RWPE1 (cell line): ENCODE measurements at regions not wholly inside any gene's neighbourhood (a gene's known extent, or its start where the extent isn't known, plus 50 kb on each side); places are given as distances from the start of the nearest gene placed in this dataset.

Source experiments
- CTCF ChIA-PET: fragments of 350-600 bp; sonication (Branson Sonifier 250); formaldehyde crosslinking; extraction: SDS; loops from one replicate; lab custom pipeline; 2021; lab: Yijun Ruan, JAX
- POLR2A ChIA-PET: fragments of 400-600 bp; formaldehyde crosslinking; extraction: SDS; loops from one replicate; lab custom pipeline; 2020; ENCODE audit warnings: antibody characterized with exemption; ENCODE audit not compliant: low non-redundant PET; lab: Yijun Ruan, JAX
- DNase-seq: peaks from one replicate; pipeline ENCODE4 v3.0.0; 2012; ENCODE audit warnings: low spot score
- H3K27ac ChIP-seq: fragments of 450-650 bp; 2 replicates; pipeline ENCODE4 v1.5.1; 2017
- TF ChIP-seq, protein P1 (sequence below): fragments of 450-650 bp; conservative IDR thresholded peaks from 2 replicates; pipeline ENCODE4 v1.5.1; 2017; ENCODE audit warnings: low read depth, mild to moderate bottlenecking

DNA sequence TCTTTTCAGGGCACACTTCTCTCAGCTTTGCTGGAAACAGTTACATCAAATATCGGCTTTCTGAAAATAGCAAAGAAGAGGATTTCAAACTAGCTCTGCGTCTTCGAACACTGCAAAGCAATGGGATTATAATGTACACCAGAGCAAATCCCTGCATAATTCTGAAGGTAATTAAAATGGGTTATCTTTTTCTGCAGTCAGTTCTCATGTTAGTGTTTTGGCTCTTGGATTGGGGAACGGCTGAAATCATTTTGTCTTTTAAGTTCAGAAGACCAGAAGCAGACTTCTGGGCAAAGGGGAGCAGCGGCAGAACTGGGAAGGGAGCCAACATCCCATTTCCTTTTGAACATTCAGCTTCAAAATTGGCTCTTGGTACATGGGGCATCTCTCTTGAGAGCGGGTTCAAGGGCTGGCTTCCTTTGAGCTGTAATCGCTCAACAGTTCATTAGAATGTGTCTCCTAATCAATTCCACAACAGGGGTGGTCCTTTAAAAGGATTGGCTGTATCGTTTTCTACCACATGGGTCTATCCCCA lies 110.2 kb upstream of the MTNR1B start:
- POLR2A ChIA-PET: no interaction called here
- TF ChIP-seq, protein P1, sequence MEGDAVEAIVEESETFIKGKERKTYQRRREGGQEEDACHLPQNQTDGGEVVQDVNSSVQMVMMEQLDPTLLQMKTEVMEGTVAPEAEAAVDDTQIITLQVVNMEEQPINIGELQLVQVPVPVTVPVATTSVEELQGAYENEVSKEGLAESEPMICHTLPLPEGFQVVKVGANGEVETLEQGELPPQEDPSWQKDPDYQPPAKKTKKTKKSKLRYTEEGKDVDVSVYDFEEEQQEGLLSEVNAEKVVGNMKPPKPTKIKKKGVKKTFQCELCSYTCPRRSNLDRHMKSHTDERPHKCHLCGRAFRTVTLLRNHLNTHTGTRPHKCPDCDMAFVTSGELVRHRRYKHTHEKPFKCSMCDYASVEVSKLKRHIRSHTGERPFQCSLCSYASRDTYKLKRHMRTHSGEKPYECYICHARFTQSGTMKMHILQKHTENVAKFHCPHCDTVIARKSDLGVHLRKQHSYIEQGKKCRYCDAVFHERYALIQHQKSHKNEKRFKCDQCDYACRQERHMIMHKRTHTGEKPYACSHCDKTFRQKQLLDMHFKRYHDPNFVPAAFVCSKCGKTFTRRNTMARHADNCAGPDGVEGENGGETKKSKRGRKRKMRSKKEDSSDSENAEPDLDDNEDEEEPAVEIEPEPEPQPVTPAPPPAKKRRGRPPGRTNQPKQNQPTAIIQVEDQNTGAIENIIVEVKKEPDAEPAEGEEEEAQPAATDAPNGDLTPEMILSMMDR: no peak
- no peak for DNase-seq
- CTCF ChIA-PET: no interaction called here
- H3K27ac ChIP-seq: no peak overlapping the region

DNA sequence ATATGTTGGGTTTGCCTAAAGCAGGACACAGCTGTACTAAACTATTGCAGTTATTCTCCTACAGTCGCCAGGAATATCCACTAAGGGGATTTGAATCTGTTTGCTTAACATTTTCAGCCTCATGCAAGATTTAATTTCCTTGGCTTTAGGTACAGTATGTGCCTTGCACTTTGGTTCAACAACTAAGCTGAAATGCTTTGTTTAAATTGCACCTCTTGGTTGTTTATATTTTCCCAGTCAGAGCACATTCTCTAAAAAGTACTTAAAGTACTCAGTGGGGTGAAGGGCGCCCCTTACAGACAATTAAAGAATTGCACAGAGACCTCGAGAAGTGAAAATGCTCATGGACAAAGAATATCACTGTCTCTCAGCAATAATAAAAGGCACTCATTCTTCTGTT lies 107.8 kb upstream of the MTNR1B start:
- ChIA-PET POLR2A (no interaction called here), CTCF (no interaction called here)
- no peak for DNase-seq
- no peak overlapping the region for H3K27ac ChIP-seq
- TF ChIP-seq, protein P1: no peak

DNA sequence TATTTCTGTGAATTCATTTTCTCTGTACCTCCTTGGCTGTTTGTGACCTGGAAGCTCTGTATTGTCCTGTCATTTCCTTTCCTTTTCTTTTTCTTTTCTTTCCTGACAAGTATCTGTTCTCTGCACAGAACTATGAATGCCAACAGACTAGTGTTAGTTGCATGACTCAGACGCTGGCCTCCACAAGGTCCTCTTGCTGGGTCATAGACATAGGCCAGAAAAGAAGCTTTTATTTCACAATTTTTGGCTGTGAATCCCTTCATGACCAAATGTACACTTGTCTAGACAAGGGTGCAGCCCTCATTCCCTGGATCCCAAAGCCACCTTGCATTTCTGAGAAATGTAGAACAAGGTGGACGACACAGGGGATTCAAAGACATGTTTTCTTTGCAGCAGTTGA lies 104.1 kb upstream of the MTNR1B start:
- DNase-seq: no peak
- TF ChIP-seq, protein P1: no peak
- POLR2A ChIA-PET: interaction anchor here (0.6 kb wide), 1 partner anchor 9 kb away, joined by 10 read pairs; no protein-coding TSS in a partner anchor
- H3K27ac ChIP-seq: no peak overlapping the region
- CTCF ChIA-PET: interaction anchor here (0.7 kb wide), 1 partner anchor 91 kb away, joined by 3 read pairs; no protein-coding TSS in a partner anchor

DNA sequence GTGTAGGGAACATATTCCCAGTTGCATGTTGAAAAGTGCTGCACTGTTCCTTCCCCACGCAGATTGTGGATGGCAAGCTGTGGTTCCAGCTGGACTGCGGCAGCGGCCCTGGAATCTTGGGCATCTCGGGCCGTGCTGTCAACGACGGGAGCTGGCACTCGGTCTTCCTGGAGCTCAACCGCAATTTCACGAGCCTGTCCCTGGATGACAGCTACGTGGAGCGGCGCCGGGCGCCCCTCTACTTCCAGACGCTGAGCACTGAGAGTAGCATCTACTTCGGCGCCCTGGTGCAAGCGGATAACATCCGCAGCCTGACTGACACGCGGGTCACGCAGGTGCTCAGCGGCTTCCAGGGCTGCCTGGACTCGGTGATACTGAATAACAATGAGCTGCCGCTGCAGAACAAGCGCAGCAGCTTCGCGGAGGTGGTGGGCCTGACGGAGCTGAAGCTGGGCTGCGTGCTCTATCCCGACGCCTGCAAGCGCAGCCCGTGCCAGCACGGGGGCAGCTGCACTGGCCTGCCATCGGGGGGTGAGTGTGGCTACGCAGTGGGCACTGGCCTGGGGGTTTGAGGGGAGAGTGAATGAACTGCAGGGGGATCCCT lies 102.7 kb upstream of the MTNR1B start:
- TF ChIP-seq, protein P1: no peak
- no peak for DNase-seq
- ChIA-PET POLR2A (no interaction called here), CTCF (no interaction called here)
- no peak overlapping the region for H3K27ac ChIP-seq

DNA sequence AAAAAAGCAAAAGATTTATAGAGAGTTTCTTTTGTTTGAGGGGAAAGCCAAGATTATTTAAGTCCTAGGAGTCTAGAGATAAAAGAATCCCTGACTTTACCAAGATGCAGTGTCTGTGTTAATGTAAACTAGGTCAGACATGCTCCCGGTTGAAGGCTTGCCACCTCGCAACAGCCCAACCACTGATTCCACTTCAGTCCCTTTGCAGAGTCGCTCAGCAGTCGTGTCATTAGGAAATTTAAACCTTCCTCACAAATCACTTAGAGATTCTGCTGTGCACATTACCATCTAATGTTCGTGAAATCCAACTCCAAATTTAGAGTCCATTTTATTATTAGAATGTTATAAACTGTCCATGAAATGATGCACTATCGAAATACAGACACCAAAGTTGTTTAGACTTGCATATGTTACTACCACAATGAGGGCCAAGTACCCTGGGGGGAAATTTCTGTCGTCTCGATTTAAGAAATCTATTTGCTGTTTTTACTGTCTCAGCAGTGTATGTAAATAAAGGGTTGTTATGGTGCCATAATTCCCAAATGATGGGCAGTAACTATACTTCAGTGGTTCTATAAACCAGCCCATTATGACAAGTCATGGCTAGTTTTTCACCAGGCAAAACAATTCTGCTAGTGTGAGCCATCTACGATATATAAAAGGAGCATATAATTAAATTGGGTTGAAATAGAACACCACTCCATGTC lies 101.4 kb upstream of the MTNR1B start:
- no peak overlapping the region for H3K27ac ChIP-seq
- ChIA-PET POLR2A (no interaction called here), CTCF (no interaction called here)
- DNase-seq: peak; percentile 12
- TF ChIP-seq, protein P1: no peak

DNA sequence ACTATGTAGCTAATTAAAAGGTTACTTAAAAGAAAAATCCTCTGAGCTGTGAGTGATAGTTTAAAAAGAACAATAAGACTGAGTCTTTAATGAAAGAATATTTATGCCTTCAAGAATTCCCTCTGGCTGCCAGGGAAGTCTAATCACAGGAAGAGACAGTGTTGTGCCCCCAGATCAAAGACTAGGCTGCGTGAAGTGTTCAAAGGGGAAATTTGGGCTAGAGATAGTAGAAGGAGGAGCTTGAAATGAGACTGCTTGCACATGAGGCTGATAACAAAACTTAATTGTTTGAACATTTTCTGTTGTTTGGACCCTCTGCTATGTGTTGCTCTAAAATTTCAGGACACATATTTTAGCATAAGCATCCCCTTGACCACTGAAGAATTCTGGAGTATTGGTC lies 99.7 kb upstream of the MTNR1B start:
- POLR2A ChIA-PET: no interaction called here
- CTCF ChIA-PET: no interaction called here
- no peak for DNase-seq
- no peak overlapping the region for H3K27ac ChIP-seq
- TF ChIP-seq, protein P1: no peak
